ENCODE measurements at regions not wholly inside any gene's neighbourhood (a gene's known extent, or its start where the extent isn't known, plus 50 kb on each side); places are given as distances from the start of the nearest gene placed in this dataset.

GRCh38 chr16:66084306-66084705, 282.2 kb upstream of the CDH5 start:
- no peak for TF ChIP-seq CTCF (IDR thresholded peaks at IDR 0.05)
- TF ChIP-seq POLR2A (IDR thresholded peaks at IDR 0.05): no peak

Data from breast epithelium (tissue), 3 donors.